ENCODE measurements at regions not wholly inside any gene's neighbourhood (a gene's known extent, or its start where the extent isn't known, plus 50 kb on each side); places are given as distances from the start of the nearest gene placed in this dataset.
"Not testable (repeated sequence)": the region's sequence is repeated elsewhere in the genome, so short reads cannot be mapped to it uniquely, and the experiment has no call there.

DNA sequence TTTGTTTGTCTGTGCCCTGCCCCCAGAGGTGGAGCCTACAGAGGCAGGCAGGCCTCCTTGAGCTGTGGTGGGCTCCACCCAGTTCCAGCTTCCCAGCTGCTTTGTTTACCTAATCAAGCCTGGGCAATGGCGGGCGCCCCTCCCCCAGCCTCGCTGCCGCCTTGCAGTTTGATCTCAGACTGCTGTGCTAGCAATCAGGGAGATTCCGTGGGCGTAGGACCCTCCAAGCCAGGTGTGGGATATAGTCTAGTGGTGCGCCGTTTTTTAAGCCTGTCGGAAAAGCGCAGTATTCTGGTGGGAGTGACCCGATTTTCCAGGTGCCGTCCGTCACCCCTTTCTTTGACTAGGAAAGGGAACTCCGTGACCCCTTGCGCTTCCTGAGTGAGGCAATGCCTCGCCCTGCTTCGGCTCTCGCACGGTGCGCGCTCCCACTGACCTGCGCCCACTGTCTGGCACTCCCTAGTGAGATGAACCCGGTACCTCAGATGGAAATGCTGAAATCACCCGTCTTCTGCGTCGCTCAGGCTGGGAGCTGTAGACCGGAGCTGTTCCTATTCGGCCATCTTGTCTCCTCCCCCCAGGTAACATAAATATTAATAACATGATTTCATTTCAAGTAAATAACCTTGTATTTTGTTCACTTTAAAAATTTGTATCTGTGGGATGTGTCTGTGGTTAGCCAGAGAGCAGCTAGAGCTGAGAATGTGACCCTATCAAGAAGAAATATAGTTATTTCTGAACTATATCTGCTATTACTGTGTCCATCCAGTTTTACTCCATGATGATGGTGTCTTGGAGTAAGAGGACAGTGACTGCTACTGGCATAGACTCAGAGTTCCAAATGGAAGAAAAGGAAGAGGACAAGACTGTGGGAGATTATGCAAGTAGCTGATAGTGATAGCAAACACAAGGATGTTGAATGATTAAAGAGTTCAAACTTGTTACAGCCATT lies 305.1 kb upstream of the TCF4 start:
- not testable (repeated sequence) for TF ChIP-seq POLR2A (IDR thresholded peaks at IDR 0.05)
- TF ChIP-seq, protein P1, sequence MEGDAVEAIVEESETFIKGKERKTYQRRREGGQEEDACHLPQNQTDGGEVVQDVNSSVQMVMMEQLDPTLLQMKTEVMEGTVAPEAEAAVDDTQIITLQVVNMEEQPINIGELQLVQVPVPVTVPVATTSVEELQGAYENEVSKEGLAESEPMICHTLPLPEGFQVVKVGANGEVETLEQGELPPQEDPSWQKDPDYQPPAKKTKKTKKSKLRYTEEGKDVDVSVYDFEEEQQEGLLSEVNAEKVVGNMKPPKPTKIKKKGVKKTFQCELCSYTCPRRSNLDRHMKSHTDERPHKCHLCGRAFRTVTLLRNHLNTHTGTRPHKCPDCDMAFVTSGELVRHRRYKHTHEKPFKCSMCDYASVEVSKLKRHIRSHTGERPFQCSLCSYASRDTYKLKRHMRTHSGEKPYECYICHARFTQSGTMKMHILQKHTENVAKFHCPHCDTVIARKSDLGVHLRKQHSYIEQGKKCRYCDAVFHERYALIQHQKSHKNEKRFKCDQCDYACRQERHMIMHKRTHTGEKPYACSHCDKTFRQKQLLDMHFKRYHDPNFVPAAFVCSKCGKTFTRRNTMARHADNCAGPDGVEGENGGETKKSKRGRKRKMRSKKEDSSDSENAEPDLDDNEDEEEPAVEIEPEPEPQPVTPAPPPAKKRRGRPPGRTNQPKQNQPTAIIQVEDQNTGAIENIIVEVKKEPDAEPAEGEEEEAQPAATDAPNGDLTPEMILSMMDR (IDR thresholded peaks at IDR 0.05): not testable (repeated sequence)

Measured in prostate gland (tissue), 2 donors.